ENCODE measurements at regions not wholly inside any gene's neighbourhood (a gene's known extent, or its start where the extent isn't known, plus 50 kb on each side); places are given as distances from the start of the nearest gene placed in this dataset.
"Not testable (repeated sequence)": the region's sequence is repeated elsewhere in the genome, so short reads cannot be mapped to it uniquely, and the experiment has no call there.

DNA sequence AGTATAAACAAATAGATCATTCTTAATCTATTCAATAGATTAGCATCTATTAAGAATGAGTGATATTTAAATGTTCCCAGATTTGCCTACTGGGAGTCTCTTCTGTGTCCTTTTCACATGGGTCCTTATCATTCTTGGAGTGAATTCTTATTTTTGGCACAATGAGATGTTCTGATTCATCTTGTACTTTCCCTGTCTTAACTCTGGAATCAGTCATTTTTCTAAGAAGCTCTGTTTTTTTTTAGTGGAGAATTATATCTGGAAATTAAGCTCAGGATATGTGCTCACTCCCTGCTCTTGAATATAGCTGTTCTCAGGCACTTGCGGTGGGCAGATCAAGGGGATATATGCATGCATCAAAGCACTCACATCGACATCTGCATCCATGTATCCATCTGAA lies 625.3 kb upstream of the HS3ST1 start:
- DNase-seq (ENCODE audit: low spot score) = no peak

DNA sequence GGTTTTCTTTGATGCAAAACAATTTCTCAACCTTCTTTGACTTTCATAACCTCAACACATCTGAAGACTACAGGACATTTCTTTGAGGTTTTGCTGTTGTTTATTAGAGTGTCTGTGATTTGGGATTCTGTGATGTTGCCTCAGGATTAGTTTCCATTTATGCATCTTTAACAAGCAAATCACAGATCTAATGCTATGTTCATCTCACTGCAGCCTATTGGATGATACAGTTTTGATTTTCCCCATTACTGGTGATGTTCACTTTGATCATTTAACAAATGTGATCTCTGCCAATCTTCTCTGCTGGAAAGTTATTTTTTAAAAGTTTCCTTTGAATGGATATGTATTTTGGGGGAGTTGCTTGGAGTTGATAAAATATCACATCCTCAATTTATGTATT lies 624.9 kb upstream of the HS3ST1 start:
- no peak for DNase-seq (ENCODE audit: low spot score)

DNA sequence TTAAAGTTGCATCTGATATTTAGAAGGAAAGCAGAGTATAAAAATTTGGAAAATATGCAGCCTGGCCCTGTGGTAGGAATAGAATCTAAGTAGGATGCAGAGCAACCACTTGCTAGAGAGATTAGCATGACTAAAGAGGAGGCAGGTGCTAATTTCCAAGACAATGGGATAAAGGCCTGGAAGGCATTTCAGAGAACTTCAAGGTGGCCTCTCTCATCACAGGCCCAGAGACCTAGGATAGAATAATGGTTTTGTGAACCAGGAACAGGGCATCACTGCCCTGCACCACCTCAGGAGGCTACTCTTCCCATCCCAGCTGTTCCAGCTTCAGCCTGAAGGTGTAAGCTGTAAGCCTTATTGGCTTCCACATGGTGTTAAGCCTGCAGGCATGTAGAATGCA lies 621.7 kb upstream of the HS3ST1 start:
- DNase-seq (ENCODE audit: low spot score) = no peak

DNA sequence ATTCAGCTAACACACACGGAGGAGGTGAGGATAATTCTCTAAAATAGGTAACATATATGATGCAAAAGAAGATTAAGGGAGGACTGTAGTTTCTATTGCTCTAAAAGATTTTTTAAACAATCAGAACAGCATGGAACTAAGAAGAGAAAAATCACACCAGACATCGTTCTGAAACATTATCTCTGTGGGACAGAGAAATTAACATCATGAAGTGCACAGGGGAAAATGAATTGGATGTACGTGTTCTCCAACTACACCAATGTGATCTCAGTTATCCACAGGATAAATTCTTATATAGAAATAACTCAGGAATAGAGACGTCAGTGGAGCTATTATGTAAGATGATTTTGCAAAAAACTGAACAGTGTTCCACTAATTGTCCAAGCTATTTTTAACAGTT lies 614.1 kb upstream of the HS3ST1 start:
- no peak for DNase-seq (ENCODE audit: low spot score)

DNA sequence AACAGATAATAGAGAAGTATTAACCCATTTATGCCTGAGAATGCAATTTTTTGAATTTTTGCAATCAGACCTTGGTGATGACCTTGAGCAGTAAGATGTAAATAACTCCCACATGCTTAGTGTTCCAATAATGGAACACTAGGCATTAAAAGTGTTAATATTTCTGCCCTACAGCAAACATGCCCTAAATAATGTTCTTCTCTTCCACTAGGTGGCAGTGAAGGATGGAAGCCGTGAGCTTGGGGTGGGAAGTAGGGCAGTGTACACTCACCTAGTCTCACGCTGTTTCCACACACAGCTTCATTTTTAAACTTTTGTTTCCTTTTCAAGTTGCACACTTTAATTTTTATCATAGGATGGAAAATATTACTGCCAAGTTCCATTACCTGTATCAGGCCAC lies 613.1 kb upstream of the HS3ST1 start:
- peak; percentile 22 for DNase-seq (ENCODE audit: low spot score)

DNA sequence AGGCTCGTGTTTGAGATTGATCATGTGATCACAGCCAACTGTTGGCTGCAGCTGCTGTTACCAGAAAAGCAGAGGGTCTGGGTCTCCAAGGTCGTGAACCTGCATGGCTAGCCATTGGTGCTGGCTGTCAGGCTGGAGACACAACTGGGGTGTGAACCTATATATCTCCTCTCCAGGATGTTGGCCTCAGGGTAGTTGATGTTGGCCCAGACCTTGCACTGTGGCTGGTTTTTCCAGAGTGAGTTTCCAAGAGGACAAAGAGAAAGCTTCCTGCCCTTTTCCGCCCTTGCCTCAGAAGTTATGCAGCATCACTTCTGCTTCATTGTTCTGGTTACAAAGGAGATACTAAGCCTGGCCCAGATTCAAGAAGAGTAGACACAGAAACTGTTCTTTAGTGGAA lies 607.8 kb upstream of the HS3ST1 start:
- no peak for DNase-seq (ENCODE audit: low spot score)

DNA sequence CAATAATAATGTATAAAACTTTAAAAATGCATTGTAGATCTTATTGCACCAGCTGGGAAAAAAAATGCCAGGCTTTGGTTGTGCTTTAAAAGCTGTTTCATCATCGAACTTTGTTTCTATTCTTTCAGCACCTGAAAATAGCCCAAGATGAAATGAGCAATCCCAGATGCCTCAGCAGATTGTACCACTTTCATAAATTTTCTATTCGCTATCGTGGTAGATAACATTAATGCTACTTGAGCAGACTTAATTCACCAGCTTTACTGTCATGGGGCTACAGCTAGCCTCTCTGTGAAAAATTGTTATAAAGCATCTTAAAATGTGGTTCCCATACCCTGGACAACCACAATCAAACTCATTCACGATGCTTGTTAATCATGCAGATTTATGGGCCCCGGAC lies 599.6 kb upstream of the HS3ST1 start:
- DNase-seq (ENCODE audit: low spot score) = no peak

DNA sequence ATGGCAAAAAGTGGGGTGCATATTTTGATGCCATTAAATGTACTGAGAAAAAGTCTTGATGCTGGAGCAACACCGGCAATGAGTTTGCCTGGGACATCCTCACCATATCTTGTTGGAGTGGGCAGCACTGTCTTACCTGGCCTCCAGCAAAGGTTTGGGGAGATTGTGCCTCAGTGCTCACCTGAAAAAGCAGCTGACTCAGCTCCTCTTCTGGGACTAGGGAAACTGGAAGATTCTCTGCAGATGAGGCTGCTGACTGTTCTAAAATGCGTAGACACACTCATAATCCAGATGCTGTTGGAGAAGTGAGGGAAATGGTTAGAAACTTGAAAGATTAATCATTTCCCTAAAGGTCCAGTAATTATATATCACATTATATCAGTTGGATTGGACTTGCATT lies 593.7 kb upstream of the HS3ST1 start:
- no peak for DNase-seq (ENCODE audit: low spot score)

DNA sequence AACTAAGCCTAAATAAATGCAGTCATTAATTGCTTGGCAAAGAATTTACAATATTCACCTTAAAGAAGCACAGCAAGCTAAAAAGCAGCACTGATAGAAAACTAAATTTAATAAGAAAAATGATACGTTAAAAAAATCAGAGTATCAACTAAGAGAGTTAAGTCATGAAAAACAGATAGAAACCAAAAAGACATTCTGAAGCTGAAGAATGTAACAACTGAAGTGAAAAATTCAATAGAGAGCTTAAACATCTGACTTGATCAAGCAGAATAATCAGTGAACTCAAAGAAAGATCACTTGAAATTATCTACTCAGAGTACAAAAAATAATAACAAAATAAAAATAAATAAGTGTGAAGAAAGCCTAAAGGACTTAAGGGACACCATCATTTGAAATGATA lies 588.0 kb upstream of the HS3ST1 start:
- DNase-seq (ENCODE audit: low spot score) = no peak

DNA sequence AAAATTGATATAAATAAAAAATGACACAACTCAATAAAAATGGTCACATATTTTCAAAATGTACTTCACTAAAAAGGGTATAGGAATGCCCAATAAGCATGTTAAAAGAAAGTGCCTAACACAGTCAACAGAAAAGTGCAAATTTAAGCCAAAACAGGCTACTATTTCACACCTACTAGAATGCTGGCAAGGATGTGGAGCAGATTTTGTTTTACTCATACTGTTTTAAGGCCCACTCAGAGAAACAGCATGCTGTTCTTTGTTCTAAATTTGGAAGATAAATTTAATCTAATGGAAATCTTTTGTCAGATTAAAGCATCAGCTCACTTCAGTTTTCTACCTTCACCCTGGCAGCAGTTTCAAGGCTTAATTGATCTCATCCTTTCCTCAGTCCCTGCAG lies 576.8 kb upstream of the HS3ST1 start:
- no peak for DNase-seq (ENCODE audit: low spot score)

DNA sequence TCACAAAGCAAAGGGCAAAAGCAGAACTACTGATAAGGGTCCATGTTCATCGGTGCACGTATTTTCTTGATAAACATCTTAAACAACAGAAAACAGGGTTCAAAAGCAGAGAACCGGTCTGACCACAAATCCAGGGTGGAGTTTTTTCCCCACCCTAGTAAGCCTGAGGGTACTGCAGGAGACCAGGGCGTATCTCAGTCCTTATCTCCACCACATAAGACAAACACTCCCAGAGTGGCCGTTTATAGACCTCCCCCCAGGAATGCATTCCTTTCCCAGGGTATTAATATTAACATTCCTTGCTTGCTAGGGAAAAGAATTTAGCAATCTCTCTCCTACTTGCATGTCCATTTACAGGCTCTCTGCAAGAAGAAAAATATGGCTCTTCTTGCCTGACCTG lies 567.9 kb upstream of the HS3ST1 start:
- DNase-seq (ENCODE audit: low spot score) = not testable (repeated sequence)

DNA sequence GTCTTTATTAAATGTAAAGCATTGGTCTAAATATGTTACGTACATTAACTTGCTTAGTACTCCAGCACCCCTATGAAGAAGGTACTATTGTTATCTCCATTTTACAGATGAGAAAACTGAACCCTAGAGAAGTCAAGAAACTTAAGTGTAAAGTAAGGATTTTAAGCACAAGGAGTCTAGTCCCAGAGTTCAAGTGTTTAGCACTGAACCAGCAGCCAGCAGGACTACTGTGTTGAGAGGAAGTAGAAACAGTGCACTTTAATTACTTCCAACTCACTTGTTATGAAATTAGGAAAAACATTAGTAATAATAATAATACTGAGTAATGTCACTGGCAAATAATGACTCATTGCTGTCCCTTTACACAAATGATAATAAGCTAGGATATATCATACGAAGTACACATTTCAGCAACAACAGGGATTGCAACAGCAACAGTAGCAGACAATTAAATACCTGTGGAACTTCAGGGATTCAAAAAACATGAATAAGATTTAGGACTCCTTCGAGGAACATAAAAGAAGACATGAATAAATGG lies 548.1 kb upstream of the HS3ST1 start:
- no peak for DNase-seq (ENCODE audit: low spot score)

DNA sequence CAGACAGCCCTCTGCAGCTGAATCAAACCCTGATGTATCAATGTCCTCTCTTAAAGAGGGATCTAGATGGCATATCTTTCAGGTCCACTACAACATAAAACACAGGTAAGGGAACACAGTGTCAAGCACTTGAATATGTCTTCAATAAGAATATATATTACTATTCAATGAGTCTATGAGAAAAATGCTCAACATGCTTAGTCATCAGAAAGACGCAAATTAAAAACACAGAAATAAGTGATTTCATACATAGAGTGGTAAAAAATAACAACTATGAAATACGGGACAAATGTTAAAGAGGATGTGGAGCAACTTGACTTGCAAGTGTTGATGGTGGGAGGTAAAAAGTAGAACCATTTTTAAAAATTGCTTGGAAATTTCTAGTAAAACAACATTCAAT lies 544.6 kb upstream of the HS3ST1 start:
- DNase-seq (ENCODE audit: low spot score) = no peak

DNA sequence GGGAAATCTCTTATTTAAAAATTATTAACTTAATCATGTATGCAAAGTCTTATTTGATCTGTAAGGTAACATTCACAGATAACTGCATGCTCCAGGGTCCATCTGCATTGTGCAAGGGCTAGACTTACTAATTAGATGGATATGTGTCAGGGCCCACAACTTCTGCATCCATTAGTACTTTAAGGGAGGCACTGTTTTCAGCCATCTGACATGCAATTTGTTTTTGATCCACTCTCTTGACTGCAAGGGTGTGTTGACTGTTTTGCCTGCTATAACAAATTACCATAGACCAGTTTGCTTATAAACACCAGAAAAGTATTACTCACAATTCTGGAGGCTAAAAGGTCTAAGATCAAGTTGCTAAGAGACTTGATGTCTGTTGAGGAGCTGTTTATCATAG lies 542.1 kb upstream of the HS3ST1 start:
- no peak for DNase-seq (ENCODE audit: low spot score)

DNA sequence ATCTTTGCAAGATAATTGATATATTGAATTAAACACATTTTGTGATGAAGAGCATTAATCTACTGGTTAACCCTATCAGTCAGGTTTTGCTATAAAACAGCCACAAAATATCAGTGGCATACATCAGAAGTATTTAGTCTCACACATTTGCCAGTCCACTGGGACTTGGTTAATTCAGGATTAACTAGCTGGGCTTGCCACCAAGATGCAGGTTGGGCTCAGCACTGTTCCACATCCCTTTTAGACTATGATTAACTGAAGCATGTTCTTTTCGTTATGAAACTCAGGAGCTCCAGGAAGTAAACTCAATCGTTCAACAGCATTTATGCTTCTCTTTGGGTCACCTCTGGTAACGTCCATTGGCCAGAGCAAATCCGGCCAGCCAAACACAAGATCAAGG lies 538.1 kb upstream of the HS3ST1 start:
- DNase-seq (ENCODE audit: low spot score) = no peak

DNA sequence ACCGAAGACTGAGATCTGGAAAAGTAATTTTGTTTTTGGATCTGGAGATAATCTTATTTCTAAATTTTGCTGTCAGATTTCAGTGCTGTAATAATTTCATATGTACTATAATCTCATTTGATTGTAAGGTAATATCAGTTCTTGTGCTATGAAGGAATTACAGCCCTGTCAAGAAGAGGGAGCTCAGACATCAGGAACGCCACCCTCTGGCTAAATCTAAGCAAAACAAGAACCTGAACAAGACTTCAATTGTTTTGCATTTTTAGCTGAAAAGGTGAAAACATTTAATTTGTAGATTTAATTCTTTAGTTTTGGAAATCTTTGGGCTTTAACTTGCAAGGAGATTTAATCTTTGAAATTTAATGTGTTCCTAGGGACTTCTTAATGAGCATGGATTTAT lies 525.4 kb upstream of the HS3ST1 start:
- DNase-seq (ENCODE audit: low spot score) = peak; percentile 37

DNA sequence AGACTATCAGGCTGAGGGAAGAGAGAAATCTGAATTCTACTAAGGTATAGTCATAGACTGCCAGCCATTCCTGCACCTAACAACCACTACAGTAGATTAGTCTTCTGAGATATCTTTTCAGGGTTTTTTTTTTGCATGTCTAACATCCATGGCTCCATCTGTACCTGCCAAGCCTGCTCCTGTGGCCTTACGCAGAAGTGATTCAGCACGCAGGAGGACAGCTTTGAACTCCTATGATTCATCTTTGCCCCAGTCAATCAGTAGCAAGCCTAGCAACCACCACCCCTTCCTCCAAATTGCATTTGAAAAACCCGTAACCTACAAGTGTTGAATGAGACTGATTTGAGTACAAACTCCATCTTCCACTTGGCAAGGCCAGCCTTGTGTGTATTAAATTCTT lies 520.7 kb upstream of the HS3ST1 start:
- DNase-seq (ENCODE audit: low spot score) = no peak

DNA sequence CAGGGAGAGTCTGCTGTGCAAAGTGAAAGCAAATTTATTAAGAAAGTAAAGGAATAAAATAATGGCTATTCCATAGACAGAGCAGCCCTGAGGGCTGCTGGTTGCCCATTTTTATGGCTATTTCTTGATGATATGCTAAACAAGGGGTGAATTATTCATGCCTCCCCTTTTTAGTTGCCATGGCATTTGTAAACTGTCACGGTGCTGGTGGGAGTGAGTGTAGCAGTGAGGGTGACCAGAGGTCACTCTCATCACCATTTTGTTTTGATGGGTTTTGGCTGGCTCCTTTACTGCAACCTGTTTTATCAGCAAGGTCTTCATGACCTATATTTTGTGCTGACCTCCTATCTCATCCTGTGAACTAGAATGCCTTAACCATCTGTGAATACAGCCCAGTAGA lies 518.9 kb upstream of the HS3ST1 start:
- not testable (repeated sequence) for DNase-seq (ENCODE audit: low spot score)

DNA sequence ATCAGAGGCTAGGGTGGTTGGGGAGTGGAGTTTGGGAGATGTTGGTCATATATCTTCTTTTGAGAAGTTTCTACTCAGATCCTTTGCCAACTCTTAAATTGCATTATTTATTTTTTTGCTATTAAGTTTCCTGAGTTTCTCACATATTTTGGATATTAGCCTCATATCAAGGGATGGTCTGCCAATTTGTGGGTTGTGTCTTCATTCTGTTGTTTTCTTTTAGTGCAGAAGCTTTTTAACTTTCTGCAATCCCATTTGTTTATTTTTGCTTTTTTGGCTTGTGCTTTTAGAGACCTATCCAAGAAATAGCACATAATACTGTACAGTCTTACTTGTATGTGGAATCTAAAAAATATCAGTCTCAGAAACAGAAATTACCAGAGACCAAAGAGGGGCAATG lies 509.2 kb upstream of the HS3ST1 start:
- DNase-seq (ENCODE audit: low spot score) = no peak

DNA sequence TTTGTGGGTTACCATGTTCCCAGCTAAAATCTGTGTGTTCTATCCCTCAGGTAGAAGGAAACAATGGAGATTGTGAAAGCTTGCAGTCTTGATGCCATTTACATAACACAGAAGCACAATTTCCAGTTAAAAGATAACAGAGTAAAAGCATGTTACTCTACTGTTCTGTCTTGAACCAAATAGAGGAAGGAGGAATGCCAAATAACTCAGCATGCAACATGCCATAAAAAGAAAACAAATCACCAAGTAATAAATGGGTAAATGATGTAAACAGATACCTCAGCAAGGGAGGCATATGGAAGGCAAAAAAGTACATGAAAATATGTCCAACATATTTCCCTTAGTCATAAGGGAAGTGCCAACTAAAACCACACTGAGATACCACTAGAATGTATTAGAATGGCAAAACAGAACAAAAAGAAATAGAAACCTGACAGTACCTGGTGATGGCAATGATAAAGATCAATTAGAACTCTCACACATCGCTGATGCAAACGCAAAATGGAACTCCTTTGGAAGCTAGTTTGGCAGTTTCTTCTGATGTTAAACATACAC lies 502.6 kb upstream of the HS3ST1 start:
- DNase-seq (ENCODE audit: low spot score) = no peak

DNA sequence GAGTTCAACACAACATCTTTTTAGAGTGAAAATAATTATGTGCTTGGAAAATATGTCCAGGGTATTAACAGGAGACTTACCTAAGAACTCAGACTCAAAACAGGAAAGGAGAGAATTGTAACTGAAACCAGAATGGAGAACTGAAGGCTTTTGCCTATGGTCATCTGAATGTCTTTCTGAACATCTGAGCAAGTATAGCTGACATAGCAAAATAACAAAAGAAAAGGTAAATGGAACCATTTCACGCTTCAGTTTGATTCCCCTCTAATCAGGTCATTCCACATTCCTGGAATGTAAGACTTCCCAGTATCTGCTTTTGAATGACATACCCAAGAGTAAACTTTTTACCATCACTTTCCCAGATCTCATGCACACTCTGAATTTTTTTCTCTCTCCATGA lies 500.4 kb upstream of the HS3ST1 start:
- no peak for DNase-seq (ENCODE audit: low spot score)

DNA sequence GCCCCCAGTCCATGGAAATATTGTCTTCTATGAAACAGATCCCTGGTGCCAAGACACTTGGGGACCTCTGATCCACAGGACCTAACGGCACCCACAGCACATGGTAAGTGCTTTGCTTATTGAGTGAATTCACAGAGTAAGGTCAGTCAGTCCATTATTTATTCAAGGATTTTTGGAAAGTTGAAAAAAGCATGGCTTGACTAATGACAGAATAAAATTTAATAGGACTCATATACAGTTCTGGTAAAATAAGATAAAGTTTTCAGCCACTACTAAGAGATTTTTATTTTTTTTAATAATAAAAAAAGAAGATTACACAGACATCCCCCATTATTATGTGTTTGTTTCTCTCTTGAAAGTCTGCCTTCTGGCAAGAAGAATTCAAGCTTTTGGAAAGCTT lies 490.6 kb upstream of the HS3ST1 start:
- DNase-seq (ENCODE audit: low spot score) = no peak

DNA sequence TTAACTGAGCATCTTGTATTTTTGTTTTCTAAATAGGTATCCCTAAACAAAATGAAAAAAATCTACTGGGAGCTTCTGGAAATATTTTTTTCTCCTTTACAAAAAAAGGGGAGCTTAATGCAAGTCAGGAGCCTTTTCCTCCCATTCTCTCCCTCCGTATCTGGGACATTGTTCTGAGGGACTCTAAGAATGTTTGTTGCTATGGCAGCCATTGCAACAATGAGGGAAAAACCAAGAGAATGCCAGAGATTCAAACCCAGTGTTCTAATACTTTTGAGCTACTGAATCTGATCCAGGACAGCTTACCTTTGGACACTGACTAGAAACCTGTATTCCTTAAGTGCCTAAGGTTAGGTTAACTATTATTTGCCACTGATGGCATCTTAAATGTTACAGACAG lies 485.7 kb upstream of the HS3ST1 start:
- DNase-seq (ENCODE audit: low spot score) = no peak

DNA sequence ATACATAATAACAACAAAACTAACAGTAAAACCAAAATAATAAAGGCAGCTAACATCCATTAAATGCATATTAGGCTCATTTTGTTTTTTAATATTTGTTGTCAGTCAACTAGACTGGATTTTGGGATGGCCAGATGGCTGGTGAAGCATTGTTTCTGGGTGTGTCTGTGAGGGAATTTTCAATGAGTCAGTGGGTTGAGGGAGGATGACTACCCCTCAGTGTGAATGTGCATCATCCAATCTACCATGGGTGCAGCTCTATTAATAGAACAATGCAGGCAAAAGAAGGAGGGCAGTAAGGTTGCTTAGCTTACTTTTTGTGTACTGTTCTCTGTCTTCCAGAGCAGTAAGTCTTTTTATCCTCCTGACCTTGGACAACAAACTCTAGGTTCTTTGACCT lies 484.2 kb upstream of the HS3ST1 start:
- DNase-seq (ENCODE audit: low spot score) = no peak

DNA sequence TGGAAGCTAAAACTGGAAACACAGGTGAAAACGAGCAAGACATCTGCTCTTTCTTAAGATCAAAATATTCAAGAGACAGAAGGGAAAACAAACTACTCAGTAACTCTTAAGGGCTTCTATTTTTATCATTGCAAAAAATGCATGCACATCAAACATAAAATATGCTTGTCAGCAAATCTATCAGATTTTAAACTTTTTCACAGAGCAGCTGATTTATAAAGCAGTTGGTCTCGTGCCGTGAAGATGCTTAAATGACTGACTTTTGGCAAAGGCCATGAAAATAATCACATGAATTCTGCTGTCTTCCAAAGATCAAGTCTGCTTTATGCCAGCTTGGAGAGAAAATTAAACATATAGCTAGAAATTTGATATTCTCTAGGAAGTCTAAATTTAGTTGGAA lies 482.1 kb upstream of the HS3ST1 start:
- DNase-seq (ENCODE audit: low spot score) = no peak
